CD4-positive, CD25-positive, alpha-beta regulatory T cell (primary cell): ENCODE measurements at regions not wholly inside any gene's neighbourhood (a gene's known extent, or its start where the extent isn't known, plus 50 kb on each side); places are given as distances from the start of the nearest gene placed in this dataset.

Experiments
- ATAC-seq, 2 donors: fragments of 150-1000 bp; cut with Tn5 transposase; one replicate each; pipeline ENCODE4 v1.10.0; 2021; ENCODE audit warnings: low read depth in 2 of 2, moderate number of reproducible peaks in 2 of 2, moderate library complexity in 1 of 2
- DNase-seq, 3 donors: peaks; one replicate each; pipeline versions ENCODE4 v3.0.0 to v3.0.0-alpha.2; 2012 to 2022; ENCODE audit warnings: mixed read lengths in 1 of 3
- H3K27ac ChIP-seq: one replicate; pipeline ENCODE4 v1.7.0; 2013; ENCODE audit warnings: mild to moderate bottlenecking, low read length; ENCODE audit not compliant: insufficient read depth, poor library complexity, severe bottlenecking
- H3K27me3 ChIP-seq: one replicate; pipeline ENCODE4 v1.7.0; 2013; ENCODE audit warnings: low read length; ENCODE audit not compliant: control insufficient read depth, insufficient read depth
- H3K36me3 ChIP-seq: one replicate; pipeline ENCODE4 v1.7.0; 2013; ENCODE audit warnings: mild to moderate bottlenecking, low read length, moderate library complexity; ENCODE audit not compliant: control insufficient read depth, insufficient read depth
- H3K4me1 ChIP-seq: 2 replicates; pipeline ENCODE4 v1.7.0; 2013; ENCODE audit warnings: mild to moderate bottlenecking, low read length; ENCODE audit not compliant: insufficient read depth, control insufficient read depth, poor library complexity, severe bottlenecking
- H3K4me3 ChIP-seq: one replicate; pipeline ENCODE4 v1.7.0; 2013; ENCODE audit warnings: low read depth, mild to moderate bottlenecking, low read length, moderate library complexity
- H3K9me3 ChIP-seq, 2 experiments: 1 replicate in 1 of 2; 2 replicates in 1 of 2; pipeline ENCODE4 v1.7.0; 2013; ENCODE audit warnings: low read length in 2 of 2, mild to moderate bottlenecking in 1 of 2, moderate library complexity in 1 of 2; ENCODE audit not compliant: control insufficient read depth in 2 of 2
- H3K27ac Mint-ChIP-seq, 3 donors: one replicate each; pipeline ENCODE4 v1.8.0; 2020 to 2022; ENCODE audit warnings: mild to moderate bottlenecking in 3 of 3, mixed read lengths in 3 of 3, moderate library complexity in 2 of 3
- H3K27me3 Mint-ChIP-seq: one replicate; pipeline ENCODE4 v1.8.0; 2022; ENCODE audit warnings: mild to moderate bottlenecking, mixed read lengths
- H3K36me3 Mint-ChIP-seq: one replicate; pipeline ENCODE4 v1.8.0; 2020; ENCODE audit warnings: mixed read lengths
- H3K4me1 Mint-ChIP-seq, 4 donors: one replicate each; pipeline ENCODE4 v1.8.0; 2020 to 2022; ENCODE audit warnings: mixed read lengths in 4 of 4, mild to moderate bottlenecking in 1 of 4
- H3K4me3 Mint-ChIP-seq, 4 donors: one replicate each; pipeline ENCODE4 v1.8.0; 2020 to 2022; ENCODE audit warnings: mild to moderate bottlenecking in 4 of 4, mixed read lengths in 4 of 4, moderate library complexity in 3 of 4
- H3K9me3 Mint-ChIP-seq, 7 donors: one replicate each; pipeline ENCODE4 v1.8.0; 2020 to 2022; ENCODE audit warnings: mixed read lengths in 7 of 7, mild to moderate bottlenecking in 3 of 7, moderate library complexity in 2 of 7

DNA sequence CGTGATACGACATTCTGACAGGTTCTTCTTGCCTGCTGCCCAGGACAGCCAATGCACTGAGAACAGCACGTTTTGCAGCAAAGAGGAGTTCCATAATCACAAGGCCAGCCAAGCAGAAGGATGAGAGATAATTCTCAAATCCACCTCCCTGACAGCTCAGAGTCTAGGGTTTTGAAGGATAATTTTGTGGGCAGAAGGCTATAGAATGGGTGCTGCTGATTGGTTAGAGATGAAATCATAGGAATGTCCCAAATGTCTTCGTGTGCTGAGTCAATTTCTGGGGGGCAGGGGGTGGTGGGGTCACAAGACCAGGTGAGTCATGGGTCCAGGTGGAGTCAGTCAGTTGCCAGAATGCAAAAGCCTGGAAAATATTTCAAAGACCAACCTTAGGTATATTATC, 175.5 kb upstream of the SLC30A5 start:
- Mint-ChIP-seq H3K9me3 (peaks cover 0 to 11% (median 2%) of the 10 kb centered on the region in 7 donors), H3K4me3 (no peak overlapping the region), H3K4me1 (no peaks in the 10 kb centered on the region), H3K36me3 (no peaks in the 10 kb centered on the region), H3K27me3 (peaks cover 13% of the 10 kb centered on the region), H3K27ac (no peak overlapping the region)
- Histone ChIP-seq H3K4me1 (no peaks in the 10 kb centered on the region), H3K27ac (no peak overlapping the region), H3K27me3 (peaks cover 3% of the 10 kb centered on the region), H3K36me3 (no peaks in the 10 kb centered on the region), H3K4me3 (no peak overlapping the region), H3K9me3 (no peaks in the 10 kb centered on the region)
- DNase-seq, result no peak
- no peak for ATAC-seq

- Histone ChIP-seq H3K27me3 (peaks cover 4% of the 10 kb centered on the region), H3K27ac (no peak overlapping the region), H3K4me3 (no peak overlapping the region), H3K4me1 (no peaks in the 10 kb centered on the region), H3K36me3 (no peaks in the 10 kb centered on the region), H3K9me3 (no peaks in the 10 kb centered on the region)
- Mint-ChIP-seq H3K27ac (no peak overlapping the region), H3K27me3 (peaks cover 16% of the 10 kb centered on the region), H3K4me1 (no peaks in the 10 kb centered on the region), H3K9me3 (peaks cover 0 to 11% (median 2%) of the 10 kb centered on the region in 7 donors), H3K4me3 (no peak overlapping the region), H3K36me3 (no peaks in the 10 kb centered on the region)
- DNase-seq (no peak), ATAC-seq (no peak)
Measured at GRCh38 chr5:68919988-68920490, 173.8 kb upstream of the SLC30A5 start.

DNA sequence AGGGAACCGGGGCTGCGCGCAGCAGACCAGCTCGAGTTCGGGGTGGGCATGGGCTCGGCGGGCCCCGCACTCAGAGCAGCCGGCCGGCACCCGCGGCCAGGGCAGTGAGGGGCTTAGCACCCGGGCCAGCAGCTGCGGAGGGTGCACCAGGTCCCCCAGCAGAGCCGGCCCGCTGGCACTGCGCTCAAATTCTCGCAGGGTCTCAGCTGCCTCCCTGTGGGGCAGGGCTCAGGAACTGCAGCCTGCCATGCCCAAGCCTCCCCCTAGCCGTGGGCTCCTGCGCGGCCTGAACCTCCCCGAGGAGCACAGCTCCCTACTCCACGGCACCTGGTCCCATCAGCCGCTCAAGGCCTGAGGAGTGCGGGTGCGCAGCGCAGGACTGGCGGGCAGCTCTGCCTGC, 172.9 kb upstream of the SLC30A5 start:
- DNase-seq, result no peak
- Histone ChIP-seq H3K27me3 (peaks cover 4% of the 10 kb centered on the region), H3K4me1 (no peaks in the 10 kb centered on the region), H3K9me3 (no peaks in the 10 kb centered on the region), H3K27ac (no peak overlapping the region), H3K4me3 (no peak overlapping the region), H3K36me3 (no peaks in the 10 kb centered on the region)
- Mint-ChIP-seq H3K36me3 (no peaks in the 10 kb centered on the region), H3K4me1 (no peaks in the 10 kb centered on the region), H3K27ac (no peak overlapping the region), H3K27me3 (peaks cover 20% of the 10 kb centered on the region), H3K4me3 (no peak overlapping the region), H3K9me3 (peaks cover 0 to 11% (median 2%) of the 10 kb centered on the region in 7 donors)
- no peak for ATAC-seq

GRCh38 chr5:68922172-68922987, 171.4 kb upstream of the SLC30A5 start:
- DNase-seq (no peak), ATAC-seq (no peak)
- H3K4me1 ChIP-seq, result no peaks in the 10 kb centered on the region
- peaks cover 24% of the 10 kb centered on the region for H3K27me3 Mint-ChIP-seq
- H3K27ac ChIP-seq, result no peak overlapping the region
- peaks cover 0 to 11% (median 2%) of the 10 kb centered on the region in 7 donors for H3K9me3 Mint-ChIP-seq
- no peaks in the 10 kb centered on the region for H3K9me3 ChIP-seq
- no peak overlapping the region for H3K27ac Mint-ChIP-seq
- H3K36me3 Mint-ChIP-seq, result no peaks in the 10 kb centered on the region
- no peak overlapping the region for H3K4me3 ChIP-seq
- peaks cover 2% of the 10 kb centered on the region for H3K27me3 ChIP-seq
- H3K36me3 ChIP-seq, result no peaks in the 10 kb centered on the region
- H3K4me3 Mint-ChIP-seq, result no peak overlapping the region
- no peaks in the 10 kb centered on the region for H3K4me1 Mint-ChIP-seq

- Histone ChIP-seq H3K36me3 (no peaks in the 10 kb centered on the region), H3K27me3 (peaks cover 2% of the 10 kb centered on the region), H3K27ac (no peak overlapping the region), H3K4me3 (no peak overlapping the region), H3K4me1 (no peaks in the 10 kb centered on the region), H3K9me3 (no peaks in the 10 kb centered on the region)
- H3K27ac Mint-ChIP-seq, result no peak overlapping the region
- ATAC-seq (no peak), DNase-seq (no peak)
- H3K4me1 Mint-ChIP-seq, result no peaks in the 10 kb centered on the region
- H3K27me3 Mint-ChIP-seq, result peaks cover 17% of the 10 kb centered on the region
- H3K9me3 Mint-ChIP-seq, result peaks cover 0 to 2% (median 0%) of the 10 kb centered on the region in 7 donors
- H3K4me3 Mint-ChIP-seq, result no peak overlapping the region
- no peaks in the 10 kb centered on the region for H3K36me3 Mint-ChIP-seq
Measured at GRCh38 chr5:68924481-68925145, 169.2 kb upstream of the SLC30A5 start.

DNA sequence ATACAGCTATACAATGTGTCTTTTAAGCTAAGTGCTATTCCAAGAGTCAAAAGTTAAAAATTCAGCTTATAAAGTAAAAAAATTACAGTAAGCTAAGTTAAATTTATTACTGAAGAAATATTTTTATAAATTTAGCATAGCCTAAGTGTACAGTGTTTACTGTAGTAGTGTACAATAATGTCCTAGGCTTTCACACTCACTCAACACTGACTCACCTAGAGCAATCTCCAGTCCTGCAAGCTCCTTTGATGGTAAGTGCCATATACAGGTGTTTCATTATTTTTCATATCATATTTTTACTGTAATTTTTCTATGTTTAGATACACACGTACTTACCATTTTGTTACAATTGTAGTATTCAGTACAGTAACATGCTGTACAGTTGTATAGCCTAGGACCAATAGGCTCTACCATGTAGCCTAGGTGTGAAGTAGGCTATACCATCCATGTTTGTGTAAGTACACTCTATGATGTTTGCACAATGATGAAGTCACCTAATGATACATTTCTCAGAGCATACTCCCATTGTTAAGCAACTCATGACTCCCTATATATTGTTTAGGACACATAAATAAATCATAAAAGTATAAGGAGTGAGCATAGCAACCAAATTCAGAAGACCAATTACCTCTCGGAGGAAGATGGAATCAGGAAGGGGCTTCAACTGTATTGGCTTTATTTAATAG, 165.1 kb upstream of the SLC30A5 start:
- no peaks in the 10 kb centered on the region for H3K4me1 ChIP-seq
- no peak overlapping the region for H3K27ac Mint-ChIP-seq
- no peak overlapping the region for H3K27ac ChIP-seq
- DNase-seq (no peak), ATAC-seq (no peak)
- H3K4me3 Mint-ChIP-seq, result no peak overlapping the region
- no peaks in the 10 kb centered on the region for H3K4me1 Mint-ChIP-seq
- H3K9me3 Mint-ChIP-seq, result peaks cover 0 to 22% (median 4%) of the 10 kb centered on the region in 7 donors
- no peaks in the 10 kb centered on the region for H3K36me3 ChIP-seq
- H3K27me3 Mint-ChIP-seq, result peaks cover 8% of the 10 kb centered on the region
- peaks cover 12 to 18% of the 10 kb centered on the region in 2 experiments for H3K9me3 ChIP-seq
- H3K36me3 Mint-ChIP-seq, result no peaks in the 10 kb centered on the region
- no peaks in the 10 kb centered on the region for H3K27me3 ChIP-seq
- no peak overlapping the region for H3K4me3 ChIP-seq

DNA sequence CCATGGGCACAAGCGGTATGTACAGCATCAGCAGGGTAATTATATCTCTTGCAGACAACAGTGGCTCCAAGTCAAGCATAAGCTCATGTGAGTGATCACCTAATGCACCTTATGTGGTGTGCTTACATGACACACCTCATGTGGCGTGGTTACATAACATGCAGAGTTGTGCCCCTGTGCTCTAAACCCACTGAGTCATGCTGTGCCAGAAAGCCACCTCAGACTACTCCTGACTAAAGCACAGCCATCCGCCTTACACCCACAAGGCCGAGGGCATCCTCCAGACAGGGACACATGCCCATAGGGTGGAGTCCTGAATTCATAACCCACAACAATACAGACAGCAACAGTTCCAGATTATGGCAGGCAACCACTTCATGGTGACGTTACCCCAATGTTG, 163.7 kb upstream of the SLC30A5 start:
- H3K27ac ChIP-seq, result no peak overlapping the region
- DNase-seq, result no peak
- no peaks in the 10 kb centered on the region for H3K27me3 ChIP-seq
- H3K36me3 ChIP-seq, result no peaks in the 10 kb centered on the region
- H3K9me3 ChIP-seq, result peaks cover 12 to 18% of the 10 kb centered on the region in 2 experiments
- H3K4me3 ChIP-seq, result no peak overlapping the region
- H3K9me3 Mint-ChIP-seq, result peaks cover 0 to 25% (median 12%) of the 10 kb centered on the region in 7 donors
- no peak for ATAC-seq
- H3K36me3 Mint-ChIP-seq, result no peaks in the 10 kb centered on the region
- H3K4me1 Mint-ChIP-seq, result no peaks in the 10 kb centered on the region
- peaks cover 8% of the 10 kb centered on the region for H3K27me3 Mint-ChIP-seq
- no peaks in the 10 kb centered on the region for H3K4me1 ChIP-seq
- H3K4me3 Mint-ChIP-seq, result no peak overlapping the region
- H3K27ac Mint-ChIP-seq, result no peak overlapping the region
